Esophagus squamous epithelium (tissue), 4 donors: ENCODE measurements at regions not wholly inside any gene's neighbourhood (a gene's known extent, or its start where the extent isn't known, plus 50 kb on each side); places are given as distances from the start of the nearest gene placed in this dataset.
"Not testable (repeated sequence)": the region's sequence is repeated elsewhere in the genome, so short reads cannot be mapped to it uniquely, and the experiment has no call there.

Experiments
- POLR2A ChIP-seq, 4 donors: fragments of 450-650 bp; IDR thresholded peaks; one replicate each; pipeline ENCODE4 v1.6.1; 2017; ENCODE audit warnings: antibody characterized with exemption in 4 of 4, mild to moderate bottlenecking in 4 of 4, moderate library complexity in 3 of 4
- TF ChIP-seq, protein P1 (sequence below), 6 experiments: fragments of 450-650 bp in 4 of 6; fragments of 200-600 bp in 2 of 6; sonication (generic) in 2 of 6; IDR thresholded peaks; one replicate each; pipeline ENCODE4 v1.5.1; 2016 to 2019; ENCODE audit warnings: antibody characterized with exemption in 6 of 6, mild to moderate bottlenecking in 4 of 6, moderate library complexity in 4 of 6

DNA sequence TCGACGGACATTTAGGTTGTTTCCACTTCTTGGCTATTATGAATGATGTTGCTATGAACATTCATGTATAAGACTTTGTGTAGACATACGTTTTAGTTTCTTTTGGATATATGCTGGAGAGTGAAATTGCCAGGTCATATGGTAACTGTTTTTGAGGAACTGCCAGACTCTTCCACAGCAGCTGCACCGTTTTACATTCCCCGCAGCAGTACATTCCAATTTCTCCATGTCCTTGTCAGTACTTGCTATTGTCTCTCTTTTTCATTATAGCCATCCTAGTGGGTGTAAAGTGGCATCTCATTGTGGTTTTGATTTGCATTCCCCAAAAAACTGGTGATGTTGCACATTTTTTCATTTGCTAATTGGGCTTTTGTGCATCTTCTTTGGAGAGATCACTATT, 73.1 kb upstream of the GARIN1A start:
- TF ChIP-seq, protein P1, sequence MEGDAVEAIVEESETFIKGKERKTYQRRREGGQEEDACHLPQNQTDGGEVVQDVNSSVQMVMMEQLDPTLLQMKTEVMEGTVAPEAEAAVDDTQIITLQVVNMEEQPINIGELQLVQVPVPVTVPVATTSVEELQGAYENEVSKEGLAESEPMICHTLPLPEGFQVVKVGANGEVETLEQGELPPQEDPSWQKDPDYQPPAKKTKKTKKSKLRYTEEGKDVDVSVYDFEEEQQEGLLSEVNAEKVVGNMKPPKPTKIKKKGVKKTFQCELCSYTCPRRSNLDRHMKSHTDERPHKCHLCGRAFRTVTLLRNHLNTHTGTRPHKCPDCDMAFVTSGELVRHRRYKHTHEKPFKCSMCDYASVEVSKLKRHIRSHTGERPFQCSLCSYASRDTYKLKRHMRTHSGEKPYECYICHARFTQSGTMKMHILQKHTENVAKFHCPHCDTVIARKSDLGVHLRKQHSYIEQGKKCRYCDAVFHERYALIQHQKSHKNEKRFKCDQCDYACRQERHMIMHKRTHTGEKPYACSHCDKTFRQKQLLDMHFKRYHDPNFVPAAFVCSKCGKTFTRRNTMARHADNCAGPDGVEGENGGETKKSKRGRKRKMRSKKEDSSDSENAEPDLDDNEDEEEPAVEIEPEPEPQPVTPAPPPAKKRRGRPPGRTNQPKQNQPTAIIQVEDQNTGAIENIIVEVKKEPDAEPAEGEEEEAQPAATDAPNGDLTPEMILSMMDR (IDR thresholded peaks at IDR 0.05) = not testable (repeated sequence)
- TF ChIP-seq POLR2A (IDR thresholded peaks at IDR 0.05) = not testable (repeated sequence)
